Activated T-cell treated with anti-CD3 and anti-CD28 coated beads, Interleukin-2, amount 50 U/mL, for 1 hour (primary cell): ENCODE measurements at regions not wholly inside any gene's neighbourhood (a gene's known extent, or its start where the extent isn't known, plus 50 kb on each side); places are given as distances from the start of the nearest gene placed in this dataset.
"Not testable (repeated sequence)": the region's sequence is repeated elsewhere in the genome, so short reads cannot be mapped to it uniquely, and the experiment has no call there.

ENCODE experiments used
- DNase-seq: peaks from one replicate; pipeline ENCODE4 v3.0.0-alpha.2; 2020

DNA sequence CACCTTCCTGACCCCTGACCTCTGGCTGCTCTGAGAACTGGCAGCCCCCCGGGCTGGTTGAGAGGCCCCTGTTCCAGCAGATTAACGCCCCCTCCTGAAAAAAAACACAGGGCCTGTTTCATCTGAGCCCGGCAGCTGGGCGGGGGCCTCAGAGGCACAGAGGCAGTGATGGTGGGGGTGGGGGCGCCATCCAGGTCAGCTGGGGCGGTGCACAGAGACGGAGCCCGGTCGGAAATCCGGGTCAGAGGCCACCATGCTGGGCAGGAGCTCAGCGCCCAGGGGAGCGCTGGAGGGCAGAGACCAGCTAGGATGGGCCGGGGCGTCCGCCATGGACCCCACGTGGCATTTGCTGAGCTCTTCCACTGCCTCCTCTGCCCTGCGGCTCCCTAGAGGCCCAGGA lies 68.0 kb downstream of the UNCX start:
- no peak for DNase-seq

DNA sequence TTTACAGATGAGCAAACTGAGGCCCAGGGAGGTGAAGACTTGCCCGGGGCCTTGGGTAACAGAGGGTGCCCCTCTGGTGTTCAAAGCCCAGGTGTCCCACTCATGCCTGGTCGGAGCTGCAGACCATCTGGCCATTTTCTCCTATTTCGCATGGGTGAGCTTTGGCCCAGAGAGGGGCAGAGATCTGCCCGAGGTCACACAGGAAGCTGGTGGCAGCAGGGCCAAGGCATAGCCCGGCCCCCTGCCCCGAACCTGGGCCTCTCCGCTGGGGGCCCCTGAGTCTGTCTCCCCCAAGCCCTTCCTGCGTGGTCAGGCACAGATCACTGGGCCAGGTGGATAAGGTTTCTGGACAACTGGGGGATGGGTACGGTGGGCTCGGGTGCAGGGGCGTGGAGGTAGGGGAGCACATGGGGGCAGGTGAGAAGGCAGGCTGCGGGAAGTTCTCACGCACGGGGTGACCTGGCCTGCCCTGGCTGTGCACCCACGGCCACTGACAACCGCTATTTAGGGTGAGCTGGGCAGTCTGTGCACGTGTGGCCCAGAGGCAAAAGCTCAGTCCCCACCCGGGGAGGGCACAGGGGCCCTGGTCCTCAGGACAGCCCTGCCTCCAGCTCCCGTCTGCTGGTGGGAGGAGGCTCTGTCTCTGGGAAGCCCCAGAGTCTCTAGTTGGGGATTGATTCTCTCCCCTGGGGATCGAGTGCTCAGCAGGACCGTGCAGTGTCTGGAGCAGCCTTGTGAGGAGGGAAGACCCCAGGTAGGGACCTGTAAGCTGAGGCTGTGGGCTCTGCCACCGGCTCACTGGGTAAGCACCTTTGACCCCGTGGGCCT lies 68.6 kb downstream of the UNCX start:
- no peak for DNase-seq

DNA sequence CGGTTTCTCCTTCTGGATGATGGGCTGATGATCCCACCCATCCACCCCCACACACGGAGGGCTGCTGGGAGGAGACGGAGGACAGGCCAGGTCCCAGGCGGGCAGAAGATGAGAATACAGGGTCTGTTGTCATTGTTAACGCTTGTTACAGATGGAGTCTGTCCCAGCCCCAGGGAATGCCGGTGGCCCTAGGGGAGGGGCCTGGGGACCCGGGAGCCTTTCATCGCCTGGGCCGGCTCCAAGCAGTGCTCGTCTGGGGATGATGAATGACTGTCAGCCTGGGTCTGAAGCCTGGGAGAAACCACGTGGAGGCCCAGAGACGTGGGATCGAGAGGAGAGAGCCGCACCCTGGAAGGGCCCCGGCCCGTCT lies 69.2 kb downstream of the UNCX start:
- no peak for DNase-seq

GRCh38 chr7:1302936-1303335 lies 70.3 kb downstream of the UNCX start:
- no peak for DNase-seq

DNA sequence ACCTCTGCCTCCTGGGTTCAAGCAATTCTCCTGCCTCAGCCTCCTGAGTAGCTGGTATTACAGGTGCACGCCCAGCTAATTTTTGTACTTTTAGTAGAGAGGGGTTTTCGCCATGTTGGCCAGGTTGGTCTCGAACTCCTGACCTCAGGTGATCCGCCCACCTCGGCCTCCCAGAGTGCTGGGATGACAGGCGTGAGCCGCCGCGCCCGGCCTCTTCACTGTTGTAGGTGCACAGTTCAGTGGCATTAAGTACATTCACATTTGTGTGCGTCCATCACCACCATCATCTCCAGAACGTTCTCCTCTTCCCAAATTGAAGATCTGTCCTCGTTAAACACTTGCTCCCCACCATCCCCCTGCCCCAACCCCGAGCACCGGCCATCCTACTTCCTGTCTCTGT lies 71.3 kb downstream of the UNCX start:
- DNase-seq, result not testable (repeated sequence)

DNA sequence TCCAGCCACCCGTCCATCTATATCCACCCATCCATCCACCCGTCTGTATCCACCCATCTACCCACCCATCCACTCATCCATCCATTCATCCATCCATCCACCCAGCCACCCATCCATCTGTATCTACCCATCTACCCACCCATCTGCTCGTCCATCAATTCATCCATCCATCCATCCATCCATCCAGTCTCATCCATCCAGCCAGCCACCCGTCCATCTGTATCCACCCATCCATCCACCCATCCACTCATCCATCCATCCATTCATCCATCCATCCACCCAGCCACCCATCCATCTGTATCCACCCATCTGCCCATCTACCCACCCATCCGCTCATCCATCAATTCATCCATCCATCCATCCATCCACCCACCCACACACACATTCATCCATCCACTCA lies 73.2 kb downstream of the UNCX start:
- DNase-seq, result no peak

GRCh38 chr7:1307828-1308227 lies 75.2 kb downstream of the UNCX start:
- DNase-seq, result no peak

GRCh38 chr7:1309290-1309689 lies 76.6 kb downstream of the UNCX start:
- no peak for DNase-seq

DNA sequence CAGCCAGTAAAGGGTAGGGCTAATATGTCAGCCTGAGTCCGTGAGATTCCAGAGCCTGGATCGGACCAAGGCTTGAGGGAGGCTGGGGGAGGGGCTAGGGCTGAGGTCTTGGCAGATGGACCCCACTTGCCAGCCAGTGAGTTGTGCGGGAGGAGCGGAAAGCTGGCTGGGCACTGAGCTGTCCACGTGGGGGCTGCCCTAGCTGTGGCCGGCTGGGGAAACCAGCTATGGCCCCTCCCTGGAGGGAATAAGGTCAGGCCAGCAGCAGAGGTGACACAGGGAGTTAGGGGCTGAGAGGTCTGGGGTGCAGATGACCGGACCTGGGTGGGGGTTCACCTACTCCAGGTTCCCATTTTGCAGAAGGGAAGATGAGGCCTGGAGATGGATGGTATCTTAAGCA lies 77.3 kb downstream of the UNCX start:
- DNase-seq, result no peak

DNA sequence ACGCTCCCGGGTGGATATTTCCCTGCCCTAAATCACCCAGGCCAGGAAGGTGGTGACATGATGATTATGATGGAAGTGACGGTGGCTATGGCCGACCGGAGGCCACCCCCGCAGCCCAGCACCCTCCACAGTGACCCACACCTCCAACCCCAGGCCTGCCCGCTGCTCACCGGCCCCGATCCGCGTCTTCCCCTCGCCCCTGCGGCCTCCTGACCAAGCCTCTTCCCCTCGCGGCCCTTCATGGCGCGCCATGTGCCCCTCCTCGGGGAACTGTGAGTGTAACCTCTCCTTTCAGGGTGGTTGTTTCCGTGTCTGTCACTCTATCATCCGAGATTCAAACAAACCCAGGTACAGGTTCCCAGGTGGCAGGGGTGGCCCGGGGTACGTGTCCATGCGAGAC lies 78.3 kb downstream of the UNCX start:
- DNase-seq, result no peak

GRCh38 chr7:1311406-1312135 lies 78.9 kb downstream of the UNCX start:
- DNase-seq, result no peak

GRCh38 chr7:1312136-1313070 lies 79.7 kb downstream of the UNCX start:
- DNase-seq, result no peak

DNA sequence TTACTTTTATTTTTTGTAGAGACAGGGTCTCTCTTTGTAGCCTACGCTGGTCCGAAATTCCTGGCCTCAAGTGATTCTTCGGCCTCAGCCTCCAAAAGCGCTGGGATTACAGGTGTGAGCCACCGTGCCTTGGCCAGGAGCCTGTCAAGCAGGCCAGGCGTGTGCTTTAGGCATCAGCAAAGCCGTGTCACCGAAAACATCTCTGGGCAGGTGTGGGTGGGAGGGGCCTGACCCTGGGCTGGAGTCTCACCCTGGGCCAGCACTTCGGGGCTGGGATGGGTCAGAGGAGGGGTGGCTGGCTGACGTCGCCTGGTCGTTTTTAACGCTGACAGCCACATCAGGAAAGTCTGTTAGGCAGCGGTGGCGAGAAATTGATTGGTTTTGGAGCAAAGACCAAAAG lies 80.9 kb downstream of the UNCX start:
- DNase-seq, result no peak

DNA sequence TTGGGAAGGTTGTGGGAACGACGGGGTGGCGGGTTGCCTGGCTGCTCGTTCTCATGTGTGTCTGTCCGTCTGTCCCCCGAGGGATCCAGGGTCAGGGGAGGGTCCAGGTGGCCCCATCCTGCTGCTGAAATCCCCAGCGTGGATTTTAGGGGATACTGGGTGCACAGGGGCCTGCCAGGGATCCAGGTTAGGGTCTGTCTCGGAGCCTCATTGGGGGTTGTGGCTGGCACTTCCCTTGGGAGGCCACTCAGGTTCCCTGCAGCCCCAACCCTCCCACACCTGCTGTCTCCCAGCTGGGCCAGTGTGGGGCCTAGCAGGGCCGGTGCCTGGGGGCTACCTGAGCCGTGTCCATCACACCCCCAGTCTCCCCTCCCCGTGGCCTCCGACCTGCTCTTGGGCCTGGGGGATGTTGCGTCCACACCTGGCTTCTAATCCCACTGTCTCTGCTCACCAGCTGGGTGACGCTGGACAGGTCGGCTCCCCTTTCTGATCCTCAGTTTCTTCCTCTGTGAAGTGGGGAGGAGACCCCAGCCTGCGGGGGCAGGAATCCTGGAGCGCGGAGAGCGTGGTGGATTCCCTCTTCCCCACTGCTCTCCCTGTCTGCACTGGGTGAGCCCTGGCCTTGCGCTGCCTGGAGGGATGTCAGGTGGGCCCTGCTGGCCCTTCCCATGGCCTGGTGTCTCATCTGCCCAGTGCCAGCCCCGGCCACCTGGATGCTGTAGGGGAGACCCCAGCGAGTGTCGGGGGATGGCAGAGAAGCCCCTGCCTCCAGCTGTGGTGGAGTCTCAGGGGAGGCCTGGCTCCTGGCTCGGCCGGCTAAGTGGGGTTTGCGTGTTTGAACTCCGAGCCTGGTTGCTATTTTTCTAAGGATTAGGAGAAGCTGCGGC lies 81.6 kb downstream of the UNCX start:
- DNase-seq, result no peak

- DNase-seq, result no peak
Measured at GRCh38 chr7:1314908-1315450, 82.3 kb downstream of the UNCX start.

DNA sequence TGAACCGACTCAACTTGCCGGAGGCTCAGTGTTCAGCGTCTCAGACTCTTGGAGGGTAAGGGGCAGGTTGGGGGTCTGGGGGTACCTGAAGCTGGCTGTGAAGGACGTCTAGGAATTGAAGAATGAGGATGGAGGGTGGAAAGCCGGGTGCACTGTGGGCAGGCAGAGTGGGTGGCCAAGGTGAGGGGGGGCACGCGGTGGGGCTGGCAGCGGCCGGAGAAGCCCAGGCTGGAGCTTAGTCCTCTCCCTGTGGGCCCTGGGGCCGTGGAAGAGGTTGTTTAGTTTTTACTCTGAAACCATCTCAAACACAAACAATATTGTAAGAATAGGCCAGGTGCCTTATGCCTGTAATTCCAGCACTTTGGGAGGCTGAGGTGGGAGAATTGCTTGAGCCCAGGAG lies 83.4 kb downstream of the UNCX start:
- no peak for DNase-seq

DNA sequence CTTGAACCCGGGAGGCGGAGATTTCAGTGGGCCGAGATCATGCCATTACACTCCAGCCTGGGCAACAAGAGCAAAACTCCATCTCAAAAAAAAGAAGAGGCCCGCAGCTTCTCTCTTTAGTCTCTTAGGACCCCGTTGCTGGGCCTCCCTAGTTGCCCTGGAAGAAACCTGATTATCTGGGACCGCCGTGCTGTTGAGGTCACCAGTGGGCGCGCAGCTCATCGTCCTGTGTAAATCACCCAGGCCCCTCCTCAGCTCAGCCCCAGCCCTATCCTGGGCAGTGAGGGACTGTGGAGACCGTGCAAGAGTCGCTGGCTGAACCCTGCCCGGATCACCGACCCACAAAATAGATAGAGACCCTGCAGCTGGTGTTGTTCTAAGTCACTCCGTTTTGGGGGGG lies 85.0 kb downstream of the UNCX start:
- no peak for DNase-seq

- no peak for DNase-seq
Measured at GRCh38 chr7:1318051-1318450, 85.4 kb downstream of the UNCX start.

DNA sequence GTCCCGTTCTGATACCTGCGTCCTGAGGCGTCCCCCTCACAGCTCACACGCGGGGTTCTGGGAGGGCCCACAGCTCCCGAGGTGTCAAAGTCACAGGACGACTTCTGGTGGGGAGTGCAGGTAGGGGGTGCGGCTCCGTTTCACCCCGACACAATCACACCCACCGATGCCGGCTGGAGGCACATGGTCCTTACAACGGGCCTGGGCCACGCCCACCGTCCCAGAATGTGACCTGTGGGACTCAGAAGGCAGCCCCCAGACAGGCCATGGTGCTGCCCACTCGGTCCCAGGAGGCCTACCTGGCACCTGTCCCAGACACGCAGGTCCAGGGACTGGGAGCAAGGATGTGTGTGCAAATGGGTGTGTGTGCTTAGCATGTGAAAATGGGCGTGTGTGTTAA lies 86.0 kb downstream of the UNCX start:
- DNase-seq, result no peak

DNA sequence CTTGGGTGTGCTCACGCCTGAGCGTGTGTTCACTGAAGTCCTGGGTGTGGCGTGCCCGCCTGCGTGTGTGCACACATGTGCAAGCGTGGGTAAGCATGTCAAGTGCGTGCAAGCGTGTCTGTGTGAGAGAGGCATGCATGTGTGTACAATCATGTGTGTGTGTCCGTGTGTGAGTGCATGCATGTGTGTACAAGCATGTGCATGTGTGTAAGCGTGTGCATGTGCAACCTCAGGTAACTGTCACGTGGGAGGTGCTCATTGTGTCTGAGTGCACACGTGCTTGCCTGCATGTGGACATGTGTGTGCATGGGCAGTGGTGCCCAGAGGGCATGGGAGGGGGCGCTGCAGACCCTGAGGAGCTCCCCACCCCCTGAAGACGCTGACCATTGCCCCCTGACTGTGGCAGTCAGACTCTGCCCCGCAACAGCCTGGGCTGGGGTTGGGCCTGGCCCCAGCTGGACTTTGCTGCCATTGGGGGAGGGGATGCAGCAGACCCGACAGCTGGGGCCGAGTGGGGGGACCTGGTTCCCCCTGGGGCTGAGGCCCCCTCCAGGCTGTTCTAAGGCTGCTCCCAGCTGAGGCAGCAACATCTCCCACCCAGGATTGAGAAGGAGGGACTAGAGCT lies 88.1 kb downstream of the UNCX start:
- no peak for DNase-seq

DNA sequence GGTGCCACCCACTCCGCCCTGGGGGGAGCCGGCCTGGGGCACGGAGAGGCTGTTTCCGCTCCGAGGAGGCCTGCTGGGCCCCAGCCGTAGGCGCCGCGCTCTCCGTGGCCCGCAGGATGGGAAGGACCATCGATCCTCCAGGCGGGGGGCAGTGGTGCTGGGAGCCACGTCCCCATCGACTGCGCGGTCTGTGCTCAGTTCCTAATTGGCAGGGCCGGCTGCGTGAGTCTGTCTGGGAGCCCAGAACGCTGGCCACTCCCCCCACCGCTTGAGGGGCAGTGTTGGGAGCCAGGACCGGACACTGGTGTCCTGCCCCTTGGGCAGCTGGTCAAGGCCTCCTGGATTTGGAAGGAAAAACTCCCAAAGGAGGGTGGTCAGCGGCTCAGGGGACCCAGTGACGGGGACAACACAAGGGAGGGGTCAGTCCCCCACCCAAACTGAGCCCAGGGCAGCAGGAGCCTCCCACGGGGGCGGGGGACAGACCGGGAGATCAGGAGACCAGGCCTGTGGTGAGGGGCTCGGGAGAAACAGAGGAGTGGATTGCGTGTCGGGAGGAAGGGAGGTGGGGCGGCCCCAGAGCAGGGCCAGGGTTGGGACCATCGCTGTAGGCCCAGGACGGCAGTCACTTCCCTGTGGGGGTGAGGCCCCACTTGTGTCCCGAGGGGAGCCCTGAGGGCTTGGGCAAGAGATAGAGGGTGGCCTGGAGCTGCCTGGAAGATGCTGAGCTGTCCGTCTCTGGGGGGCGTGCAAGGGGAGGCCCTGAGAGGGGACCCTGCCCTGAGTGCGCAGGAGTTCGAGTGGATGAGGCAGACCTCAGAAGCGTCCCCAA lies 89.0 kb downstream of the UNCX start:
- DNase-seq, result no peak
